ENCODE measurements at regions not wholly inside any gene's neighbourhood (a gene's known extent, or its start where the extent isn't known, plus 50 kb on each side); places are given as distances from the start of the nearest gene placed in this dataset.

DNA sequence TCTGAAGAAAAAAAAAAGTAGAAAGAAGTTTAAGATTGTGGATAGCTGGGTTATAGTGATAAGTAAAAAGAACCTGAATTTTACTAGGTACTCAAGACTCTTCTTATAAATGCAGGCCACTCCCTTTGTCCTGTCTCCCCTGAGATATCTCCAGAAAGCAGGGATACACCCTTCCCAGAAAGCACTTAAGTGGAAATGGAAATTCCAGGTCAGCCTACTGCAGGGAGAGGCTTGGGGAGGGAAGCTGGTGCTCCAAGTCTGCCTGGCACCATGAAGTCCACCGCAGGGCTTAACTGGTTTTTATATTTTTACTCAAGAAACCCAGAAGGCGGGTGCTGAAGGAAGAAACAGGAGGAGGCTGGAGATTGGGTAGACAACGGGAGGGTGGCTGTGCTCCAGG, 162.3 kb downstream of the INHBA start:
- no peak for TF ChIP-seq EZH2phosphoT487 (IDR thresholded peaks at IDR 0.05; ENCODE audit: low read depth)
- TF ChIP-seq, protein P1, sequence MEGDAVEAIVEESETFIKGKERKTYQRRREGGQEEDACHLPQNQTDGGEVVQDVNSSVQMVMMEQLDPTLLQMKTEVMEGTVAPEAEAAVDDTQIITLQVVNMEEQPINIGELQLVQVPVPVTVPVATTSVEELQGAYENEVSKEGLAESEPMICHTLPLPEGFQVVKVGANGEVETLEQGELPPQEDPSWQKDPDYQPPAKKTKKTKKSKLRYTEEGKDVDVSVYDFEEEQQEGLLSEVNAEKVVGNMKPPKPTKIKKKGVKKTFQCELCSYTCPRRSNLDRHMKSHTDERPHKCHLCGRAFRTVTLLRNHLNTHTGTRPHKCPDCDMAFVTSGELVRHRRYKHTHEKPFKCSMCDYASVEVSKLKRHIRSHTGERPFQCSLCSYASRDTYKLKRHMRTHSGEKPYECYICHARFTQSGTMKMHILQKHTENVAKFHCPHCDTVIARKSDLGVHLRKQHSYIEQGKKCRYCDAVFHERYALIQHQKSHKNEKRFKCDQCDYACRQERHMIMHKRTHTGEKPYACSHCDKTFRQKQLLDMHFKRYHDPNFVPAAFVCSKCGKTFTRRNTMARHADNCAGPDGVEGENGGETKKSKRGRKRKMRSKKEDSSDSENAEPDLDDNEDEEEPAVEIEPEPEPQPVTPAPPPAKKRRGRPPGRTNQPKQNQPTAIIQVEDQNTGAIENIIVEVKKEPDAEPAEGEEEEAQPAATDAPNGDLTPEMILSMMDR (IDR thresholded peaks at IDR 0.05; ENCODE audit: low read depth, low read length) = no peak

Measured in OCI-LY3 (cell line).